ENCODE measurements at regions not wholly inside any gene's neighbourhood (a gene's known extent, or its start where the extent isn't known, plus 50 kb on each side); places are given as distances from the start of the nearest gene placed in this dataset.

DNA sequence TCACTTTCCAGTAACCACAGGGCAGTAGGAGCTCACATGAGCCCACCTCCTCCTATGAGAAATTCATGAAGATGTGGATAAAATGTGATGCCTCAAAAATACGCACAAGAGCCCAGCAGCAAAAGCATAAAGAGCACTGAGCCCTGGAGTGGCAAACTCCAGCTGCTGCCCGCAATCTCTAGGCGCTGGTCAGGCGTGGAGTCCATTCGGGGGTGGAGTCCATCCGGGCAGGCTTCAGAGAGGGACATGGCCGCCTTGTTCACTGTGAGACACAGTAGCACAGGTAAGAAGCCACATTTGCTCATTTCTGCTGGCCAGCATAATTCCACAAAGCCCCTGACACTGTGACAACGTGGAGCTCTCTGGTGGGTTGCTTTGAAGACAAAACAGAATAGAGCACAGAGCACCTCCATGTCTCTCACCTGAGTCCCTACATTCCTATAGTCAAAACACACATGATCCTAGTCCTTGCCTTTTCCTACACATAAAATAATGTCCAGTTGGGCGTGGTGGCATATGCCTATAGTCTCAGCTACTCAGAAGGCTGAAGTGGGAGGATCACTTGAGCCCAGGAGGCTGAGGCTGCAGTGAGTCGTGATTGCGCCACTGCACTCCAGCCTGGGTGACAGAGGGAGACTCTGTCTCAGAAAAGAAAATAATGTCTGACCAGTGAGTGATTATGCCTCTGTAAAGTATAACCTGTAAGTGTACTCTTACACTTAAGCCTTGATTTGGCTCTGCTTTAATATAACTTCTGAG lies 365.2 kb downstream of the GADD45G start:
- no peak for DNase-seq (ENCODE audit: low spot score)

DNA sequence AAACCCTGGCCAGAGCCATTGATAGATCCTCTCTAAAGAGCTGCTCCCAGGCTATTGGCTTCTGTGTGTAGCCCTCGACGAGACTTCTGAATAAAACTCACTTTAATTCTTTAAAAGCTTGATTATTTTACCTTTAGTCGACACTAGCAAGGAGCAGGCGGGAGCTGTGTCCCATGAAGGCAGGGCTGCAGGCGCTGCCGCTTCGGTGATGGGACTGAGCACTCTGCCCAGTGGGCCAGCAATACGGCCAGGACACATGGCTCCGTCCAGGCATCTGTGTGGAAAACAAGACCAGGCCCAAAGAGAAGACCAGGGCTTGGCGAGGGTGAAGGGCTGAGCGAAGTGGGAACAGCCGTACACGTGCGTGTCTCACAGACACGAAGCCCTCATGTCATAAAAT lies 365.9 kb downstream of the GADD45G start:
- no peak for DNase-seq (ENCODE audit: low spot score)

GRCh38 chr9:89972535-89972934 lies 367.7 kb downstream of the GADD45G start:
- DNase-seq (ENCODE audit: low spot score) = no peak

GRCh38 chr9:89974582-89974981 lies 369.8 kb downstream of the GADD45G start:
- no peak for DNase-seq (ENCODE audit: low spot score)

DNA sequence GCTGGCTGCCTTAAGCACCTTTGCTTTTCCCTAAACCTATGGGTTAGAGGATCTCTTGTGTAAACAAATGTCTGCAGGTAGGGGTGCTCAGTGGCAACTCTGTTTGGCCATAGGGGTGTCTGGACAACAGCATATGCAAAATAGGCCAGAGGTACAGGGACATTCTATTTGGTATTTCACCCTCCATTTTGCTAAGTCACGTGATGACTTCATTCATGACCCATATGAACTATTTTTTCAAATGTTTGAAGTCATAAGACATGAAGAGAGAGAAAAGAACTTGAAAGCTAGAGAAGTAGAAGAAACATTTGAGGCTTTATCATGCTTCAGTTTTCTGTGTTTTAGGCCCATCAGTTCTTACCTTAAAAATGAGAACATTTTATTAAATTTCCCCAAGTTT lies 370.2 kb downstream of the GADD45G start:
- no peak for DNase-seq (ENCODE audit: low spot score)

DNA sequence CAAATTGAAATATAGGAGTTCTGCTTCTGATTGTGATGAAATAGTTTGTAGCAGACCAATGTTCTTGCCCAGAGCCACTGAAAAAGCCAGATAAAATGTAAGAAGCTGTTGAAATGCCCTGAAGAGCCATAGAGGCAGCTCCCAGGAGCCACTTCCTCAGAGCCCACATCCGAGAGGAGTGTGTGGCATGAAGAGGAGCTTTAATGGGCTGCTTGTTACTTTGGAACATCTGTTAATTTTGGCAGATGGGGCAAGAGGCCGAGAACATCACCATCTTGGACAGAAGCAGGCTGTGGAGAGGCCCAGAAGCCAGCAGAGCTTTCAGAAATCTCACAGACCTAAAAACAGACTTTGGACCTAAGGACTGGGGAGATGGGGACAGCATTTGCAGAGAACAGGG lies 370.8 kb downstream of the GADD45G start:
- no peak for DNase-seq (ENCODE audit: low spot score)

- peak; percentile 32 for DNase-seq (ENCODE audit: low spot score)
Observed at GRCh38 chr9:89978185-89978584, 373.4 kb downstream of the GADD45G start.

- no peak for DNase-seq (ENCODE audit: low spot score)
Observed at GRCh38 chr9:89980600-89980999, 375.8 kb downstream of the GADD45G start.

DNA sequence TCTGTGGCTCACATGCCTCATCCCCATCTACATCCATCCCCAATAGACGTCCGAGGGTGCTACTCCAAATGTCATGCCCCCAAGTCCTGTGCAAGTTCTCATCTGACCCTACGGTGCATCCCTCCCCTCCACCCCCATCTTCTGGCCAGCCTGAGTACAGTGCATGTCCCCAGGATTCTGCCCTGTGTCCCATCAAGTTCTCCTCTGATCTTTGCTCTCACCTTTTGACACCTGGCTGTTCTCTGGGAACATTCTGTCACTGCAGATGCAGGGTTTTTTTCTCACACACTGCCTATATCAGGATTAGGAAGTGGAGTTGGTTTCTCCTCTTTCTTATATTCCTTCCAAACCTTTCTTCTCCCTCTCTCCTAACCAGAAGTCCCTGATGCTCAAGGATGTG lies 377.2 kb downstream of the GADD45G start:
- DNase-seq (ENCODE audit: low spot score) = no peak

DNA sequence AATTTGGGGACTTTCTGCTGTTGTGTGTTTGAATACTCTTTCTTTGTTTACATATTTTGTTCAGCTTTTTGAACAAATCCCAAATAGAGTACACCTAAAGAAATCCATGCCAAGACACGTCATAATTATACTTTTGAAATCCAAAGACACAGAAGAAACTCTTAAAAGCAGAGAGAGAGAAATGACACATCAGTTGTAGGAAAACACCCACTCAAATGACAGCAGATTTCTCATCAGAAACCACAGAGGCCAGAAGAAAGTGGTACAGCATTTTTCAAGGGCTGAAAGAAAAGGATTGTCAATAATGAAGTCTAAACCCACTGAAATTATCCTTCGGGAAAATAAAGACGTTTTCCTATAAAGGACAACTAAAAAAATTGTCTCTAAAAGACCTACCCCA lies 378.6 kb downstream of the GADD45G start:
- DNase-seq (ENCODE audit: low spot score) = no peak

DNA sequence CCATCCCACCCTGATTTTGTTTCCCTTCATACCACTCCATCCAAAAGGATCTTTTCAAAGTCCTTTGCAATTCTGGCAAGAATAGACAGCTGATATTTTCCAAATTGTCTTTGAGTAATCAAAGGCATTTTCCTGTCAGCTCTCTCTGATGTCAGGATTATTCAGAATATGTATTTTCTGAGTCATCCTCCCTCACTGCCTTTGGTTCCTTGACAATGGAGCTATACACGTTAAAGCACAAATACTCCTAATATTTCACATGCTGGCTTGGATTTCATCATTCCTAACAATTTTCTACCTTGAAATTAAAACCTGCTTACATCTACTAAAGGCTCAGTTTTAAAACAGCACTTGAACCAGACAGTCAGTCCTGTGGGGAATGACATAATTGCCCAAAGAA lies 379.4 kb downstream of the GADD45G start:
- peak; percentile 19 for DNase-seq (ENCODE audit: low spot score)

GRCh38 chr9:89985068-89985467 lies 380.3 kb downstream of the GADD45G start:
- DNase-seq (ENCODE audit: low spot score) = no peak

DNA sequence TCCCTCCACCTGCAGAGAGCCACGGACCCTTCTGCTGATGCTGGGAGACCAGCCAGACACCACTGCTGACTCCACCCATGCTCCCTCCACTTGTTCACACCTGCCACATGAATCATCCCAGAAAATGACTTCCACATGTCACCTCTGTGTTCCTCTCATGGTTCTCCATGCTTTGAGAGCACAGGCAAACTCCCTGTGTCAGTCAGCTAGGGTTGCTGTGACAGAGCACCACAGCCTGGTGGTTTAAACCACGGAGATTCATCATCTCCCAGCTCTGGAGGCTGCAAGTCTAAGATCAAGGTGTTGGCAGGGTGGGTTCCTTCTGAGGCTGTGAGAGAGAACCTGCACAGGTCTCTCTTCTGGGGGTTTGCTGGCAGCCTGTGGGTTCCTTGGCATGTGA lies 381.4 kb downstream of the GADD45G start:
- no peak for DNase-seq (ENCODE audit: low spot score)

- no peak for DNase-seq (ENCODE audit: low spot score)
Observed at GRCh38 chr9:89988458-89988857, 383.6 kb downstream of the GADD45G start.

- DNase-seq (ENCODE audit: low spot score) = no peak
Observed at GRCh38 chr9:89991204-89991790, 386.5 kb downstream of the GADD45G start.

- no peak for DNase-seq (ENCODE audit: low spot score)
Observed at GRCh38 chr9:89992326-89993198, 387.8 kb downstream of the GADD45G start.

GRCh38 chr9:89993678-89994630 lies 389.1 kb downstream of the GADD45G start:
- DNase-seq (ENCODE audit: low spot score) = no peak

DNA sequence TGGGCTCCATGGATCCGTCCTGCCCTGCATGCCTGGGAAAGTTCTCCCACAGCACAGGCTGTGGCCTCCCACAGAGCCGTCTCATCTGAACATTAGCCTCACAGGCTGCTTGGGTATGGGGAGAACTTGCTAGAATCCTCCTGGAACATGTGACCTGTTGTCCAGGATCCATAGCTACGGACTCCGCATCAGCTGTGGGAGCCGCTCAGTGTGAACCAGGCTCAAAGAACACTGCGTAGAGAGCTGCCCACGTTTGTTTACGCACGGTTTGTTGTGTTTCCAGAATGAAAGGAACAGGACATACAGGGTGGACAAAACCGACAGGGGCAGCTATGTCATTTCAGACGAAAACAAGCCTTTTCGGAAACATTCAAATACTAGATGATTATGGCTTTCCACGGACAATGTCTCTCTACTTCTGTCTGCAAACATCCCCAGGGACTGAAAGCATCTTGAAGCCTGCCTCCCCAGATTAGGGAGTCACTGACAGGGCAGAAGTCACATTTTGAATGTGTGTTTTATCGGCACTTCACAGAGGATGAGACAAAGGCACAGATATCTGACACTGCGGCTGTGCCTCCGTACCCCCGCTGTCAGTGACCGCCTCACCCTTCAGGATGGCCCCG lies 390.3 kb downstream of the GADD45G start:
- DNase-seq (ENCODE audit: low spot score) = no peak

DNA sequence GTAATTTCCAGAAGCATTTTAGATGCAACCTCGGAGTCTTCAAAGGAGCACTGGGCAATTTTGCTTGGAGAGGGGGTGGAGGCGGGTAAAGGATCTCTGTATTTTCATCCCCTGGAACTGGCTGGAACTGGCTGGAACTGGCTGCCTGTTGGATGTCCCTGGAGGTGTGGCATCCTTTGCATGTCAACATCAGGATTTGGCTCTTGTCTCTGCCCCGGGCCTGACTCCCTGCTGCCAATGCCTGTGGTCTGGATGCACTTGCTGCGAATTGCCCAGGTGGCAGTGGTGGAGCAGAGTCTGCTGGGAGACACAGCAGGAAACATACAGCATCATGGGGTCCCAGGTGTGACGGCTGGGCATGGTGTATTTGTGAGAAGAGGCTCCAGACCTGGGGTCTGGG lies 391.3 kb downstream of the GADD45G start:
- no peak for DNase-seq (ENCODE audit: low spot score)

- DNase-seq (ENCODE audit: low spot score) = peak; percentile 20
Observed at GRCh38 chr9:89996773-89997172, 392.0 kb downstream of the GADD45G start.

GRCh38 chr9:89998633-89999032 lies 393.8 kb downstream of the GADD45G start:
- DNase-seq (ENCODE audit: low spot score) = no peak
